ENCODE measurements at regions not wholly inside any gene's neighbourhood (a gene's known extent, or its start where the extent isn't known, plus 50 kb on each side); places are given as distances from the start of the nearest gene placed in this dataset.

GRCh38 chr5:172548311-172548731 is 92.7 kb upstream of the NEURL1B start:
- BruUV-seq (replicated peaks) = no TSS peak
- in situ Hi-C loops (cut with HindIII; ENCODE audit: low pct_unique_long_range_greater_than_20kb, low sequenced_read_pairs) (no loop called here), intact Hi-C loops (cut with micrococcal nuclease; ENCODE audit: unreplicated experiment) (no loop called here)
- H3K27me3 ChIP-seq (ENCODE audit: control insufficient read depth, insufficient read depth, low read length) = no peaks in the 10 kb centered on the region; the same call in 1 of the 2 replicates
- H3K4me3 ChIP-seq (ENCODE audit: low read depth in 2 of 2, low read length in 2 of 2) = no peak overlapping the region
- 0 out of 2 replicates have a peak, but pooled peaks have one; percentile 46 for ATAC-seq
- no peaks in the 10 kb centered on the region for H3K9me3 ChIP-seq (ENCODE audit: control insufficient read depth, insufficient read depth, low read depth, low read length)
- ChIA-PET CTCF (no interaction called here), POLR2A (no interaction called here)
- TF ChIP-seq POLR2AphosphoS5 (IDR thresholded peaks at IDR 0.05; ENCODE audit: low read depth, low read length) (no peak), TCF7L2 (IDR thresholded peaks at IDR 0.05; ENCODE audit: low read depth, low read length) (no peak)
- DNase-seq (ENCODE audit: low read depth, low spot score) = no peak
- H3K27ac ChIP-seq (ENCODE audit: low read length) = no peak overlapping the region
- no peaks in the 10 kb centered on the region for H3K4me1 ChIP-seq (ENCODE audit: control insufficient read depth, insufficient read depth, low read length)
- H3K36me3 ChIP-seq (ENCODE audit: control insufficient read depth, insufficient read depth, low read length) = no peaks in the 10 kb centered on the region

GRCh38 chr5:172546196-172546595 is 91.9 kb upstream of the SH3PXD2B start:
- ChIA-PET CTCF (no interaction called here), POLR2A (no interaction called here)
- Histone ChIP-seq H3K9me3 (ENCODE audit: control insufficient read depth, insufficient read depth, low read depth, low read length) (no peaks in the 10 kb centered on the region), H3K4me1 (ENCODE audit: control insufficient read depth, insufficient read depth, low read length) (no peaks in the 10 kb centered on the region), H3K27me3 (ENCODE audit: control insufficient read depth, insufficient read depth, low read length) (no peaks in the 10 kb centered on the region; the same call in 1 of the 2 replicates), H3K27ac (ENCODE audit: low read length) (no peak overlapping the region), H3K4me3 (ENCODE audit: low read depth in 2 of 2, low read length in 2 of 2) (no peak overlapping the region), H3K36me3 (ENCODE audit: control insufficient read depth, insufficient read depth, low read length) (no peaks in the 10 kb centered on the region)
- TF ChIP-seq POLR2AphosphoS5 (IDR thresholded peaks at IDR 0.05; ENCODE audit: low read depth, low read length) (no peak), SIN3A (IDR thresholded peaks at IDR 0.05; ENCODE audit: borderline replicate concordance, insufficient read depth, low read depth, low read length) (no peak), CTCF (IDR thresholded peaks at IDR 0.05) (no peak), REST (IDR thresholded peaks at IDR 0.05; ENCODE audit: insufficient read depth in 1 of 2, low read depth in 2 of 2, low read length in 1 of 2) (no peak), TCF7L2 (IDR thresholded peaks at IDR 0.05; ENCODE audit: low read depth, low read length) (no peak)
- intact Hi-C loops (cut with micrococcal nuclease; ENCODE audit: unreplicated experiment) (no loop called here), in situ Hi-C loops (cut with HindIII; ENCODE audit: low pct_unique_long_range_greater_than_20kb, low sequenced_read_pairs) (no loop called here)
- BruUV-seq (replicated peaks) = no TSS peak
- no peak for DNase-seq (ENCODE audit: low read depth, low spot score)
- ATAC-seq = no peak

GRCh38 chr5:172545291-172545801 is 91.0 kb upstream of the SH3PXD2B start:
- Histone ChIP-seq H3K4me1 (ENCODE audit: control insufficient read depth, insufficient read depth, low read length) (no peaks in the 10 kb centered on the region), H3K27me3 (ENCODE audit: control insufficient read depth, insufficient read depth, low read length) (no peaks in the 10 kb centered on the region; the same call in 1 of the 2 replicates), H3K27ac (ENCODE audit: low read length) (no peak overlapping the region), H3K4me3 (ENCODE audit: low read depth in 2 of 2, low read length in 2 of 2) (no peak overlapping the region), H3K36me3 (ENCODE audit: control insufficient read depth, insufficient read depth, low read length) (no peaks in the 10 kb centered on the region), H3K9me3 (ENCODE audit: control insufficient read depth, insufficient read depth, low read depth, low read length) (no peaks in the 10 kb centered on the region)
- in situ Hi-C loops (cut with HindIII; ENCODE audit: low pct_unique_long_range_greater_than_20kb, low sequenced_read_pairs) (no loop called here), intact Hi-C loops (cut with micrococcal nuclease; ENCODE audit: unreplicated experiment) (no loop called here)
- ChIA-PET CTCF (no interaction called here), POLR2A (no interaction called here)
- TF ChIP-seq REST (IDR thresholded peaks at IDR 0.05; ENCODE audit: insufficient read depth in 1 of 2, low read depth in 2 of 2, low read length in 1 of 2) (no peak), CTCF (IDR thresholded peaks at IDR 0.05) (no peak), TCF7L2 (IDR thresholded peaks at IDR 0.05; ENCODE audit: low read depth, low read length) (no peak), SIN3A (IDR thresholded peaks at IDR 0.05; ENCODE audit: borderline replicate concordance, insufficient read depth, low read depth, low read length) (no peak), POLR2AphosphoS5 (IDR thresholded peaks at IDR 0.05; ENCODE audit: low read depth, low read length) (no peak)
- DNase-seq (ENCODE audit: low read depth, low spot score) (no peak), ATAC-seq (no peak)
- no TSS peak for BruUV-seq (replicated peaks)

Measured in Panc1 (cell line).